CD4-positive, alpha-beta T cell treated with Interleukin-2 at 100 ng/mL for 4 hours (primary cell): ENCODE measurements at regions not wholly inside any gene's neighbourhood (a gene's known extent, or its start where the extent isn't known, plus 50 kb on each side); places are given as distances from the start of the nearest gene placed in this dataset.
"Not testable (repeated sequence)": the region's sequence is repeated elsewhere in the genome, so short reads cannot be mapped to it uniquely, and the experiment has no call there.

Source experiments
- DNase-seq: peaks from one replicate; pipeline ENCODE4 v3.0.0-alpha.2; 2020; ENCODE audit warnings: low spot score

GRCh38 chr1:198934426-198934825 is 295.6 kb downstream of the PTPRC start:
- no peak for DNase-seq

DNA sequence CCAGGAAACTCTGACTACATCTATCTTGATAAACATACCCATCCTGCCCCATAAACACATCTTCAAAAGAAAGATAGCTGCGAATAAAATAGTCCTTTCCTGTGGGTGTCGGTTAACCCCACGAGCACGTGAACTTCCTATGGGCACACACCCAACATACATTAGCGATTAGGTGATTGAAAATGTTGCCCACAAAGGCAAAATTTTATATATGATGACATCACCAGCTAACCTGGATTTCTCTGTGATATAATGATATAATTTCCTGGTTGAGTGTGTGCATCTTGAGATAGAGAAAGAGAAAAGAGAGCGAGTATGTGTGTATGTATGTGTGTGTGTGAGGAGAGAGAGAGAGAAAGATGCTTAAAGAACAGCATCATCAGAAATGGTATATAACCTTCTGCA is 296.1 kb downstream of the PTPRC start:
- peak; percentile 80 for DNase-seq

DNA sequence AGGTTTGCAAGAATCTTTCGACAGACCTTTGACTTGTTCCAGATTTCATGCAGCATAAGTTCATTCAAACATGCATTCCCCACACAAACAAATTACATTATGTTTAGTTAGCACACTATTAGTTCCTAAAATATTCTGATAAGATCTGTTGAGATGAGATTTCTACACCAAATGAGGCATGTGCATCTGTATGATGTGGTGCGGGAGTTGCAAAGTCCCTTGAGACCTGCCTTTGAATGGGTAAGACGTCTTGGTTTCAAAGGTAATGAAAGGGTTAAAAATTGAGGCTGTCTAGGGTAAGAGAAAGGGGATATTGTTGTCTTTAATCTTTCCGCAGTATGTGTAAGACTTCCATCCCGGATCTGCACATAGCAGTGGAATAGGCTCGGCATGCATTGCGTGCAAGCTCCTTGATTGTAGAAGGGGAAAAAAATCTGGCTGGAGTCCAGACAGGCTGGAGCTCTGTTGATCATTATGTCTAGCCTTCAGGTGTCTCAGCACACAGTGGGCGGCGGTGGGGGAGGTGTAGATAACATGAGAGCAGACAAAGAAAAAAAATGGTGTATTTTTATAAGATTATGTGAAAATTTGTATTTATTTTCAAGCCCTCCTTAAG is 296.6 kb downstream of the PTPRC start:
- DNase-seq, result peak; percentile 48

DNA sequence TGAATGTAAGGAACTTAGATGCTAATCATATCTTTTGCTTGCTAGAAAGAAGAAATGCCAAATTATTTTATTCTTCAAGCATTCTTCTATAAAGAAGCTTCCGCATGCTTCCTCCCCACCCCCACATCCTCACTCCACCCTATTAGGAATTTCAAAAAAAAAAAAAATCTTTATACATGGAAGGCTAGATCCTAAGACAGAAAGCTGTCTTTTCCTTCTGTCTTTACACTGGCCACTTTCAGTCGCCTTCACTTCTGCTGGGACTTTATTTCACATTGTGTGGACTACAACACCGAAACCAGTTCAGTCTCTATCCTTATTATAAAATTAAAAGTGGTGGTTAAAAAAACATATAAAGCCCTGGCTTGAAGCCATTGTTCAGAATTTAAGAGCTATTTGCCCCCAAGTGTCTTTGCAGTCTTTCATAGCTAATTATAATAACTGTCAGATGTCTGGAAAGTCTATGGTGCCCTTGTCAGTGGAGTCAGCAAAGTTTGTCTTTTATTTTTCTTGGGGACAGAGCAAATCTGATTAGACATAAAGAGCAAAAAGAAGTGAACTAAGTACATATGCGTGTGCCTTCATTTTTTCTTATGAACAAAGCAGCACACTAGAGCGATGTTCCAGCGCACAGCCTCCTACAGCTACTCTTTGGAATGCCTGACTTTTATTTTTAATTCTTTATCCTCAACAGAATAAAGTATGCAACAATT is 297.7 kb downstream of the PTPRC start:
- no peak for DNase-seq

DNA sequence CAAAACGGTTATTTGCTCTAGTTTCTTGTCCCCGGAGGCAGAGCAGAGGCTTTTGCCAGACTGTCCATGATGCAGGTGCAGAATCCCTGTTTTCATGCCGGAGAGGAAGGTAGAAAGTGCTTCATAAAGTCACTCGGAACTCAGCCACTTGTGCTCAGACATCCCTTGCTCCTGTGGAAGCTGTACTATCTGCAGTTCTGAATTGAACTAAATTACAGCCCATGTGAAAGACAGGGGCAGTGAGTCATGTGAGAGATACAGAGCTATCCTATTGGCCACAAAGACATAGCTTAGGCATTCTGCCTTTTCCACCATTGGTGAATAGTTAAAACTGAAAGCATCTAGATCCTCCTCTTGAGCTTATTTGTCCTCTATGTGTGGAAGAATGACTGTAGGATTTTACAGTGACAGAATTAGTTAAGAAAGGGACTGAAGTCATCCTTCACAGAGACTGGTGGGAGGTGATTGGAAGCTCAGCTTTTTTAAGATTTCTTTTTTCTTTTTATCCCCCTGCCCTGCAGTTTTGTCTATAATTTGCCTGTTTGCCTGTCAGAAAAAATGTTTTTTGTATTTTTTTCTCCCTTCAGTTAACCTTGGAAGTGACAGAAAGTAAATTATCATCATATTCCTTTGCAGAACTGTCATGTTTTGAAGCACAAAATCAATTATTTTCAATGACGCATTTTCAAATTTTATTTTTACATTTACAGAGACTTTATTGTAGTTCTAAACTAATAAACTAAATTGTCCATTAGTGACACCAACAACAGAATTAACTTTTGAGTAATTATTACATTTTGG is 298.6 kb downstream of the PTPRC start:
- DNase-seq, result peak; percentile 74

DNA sequence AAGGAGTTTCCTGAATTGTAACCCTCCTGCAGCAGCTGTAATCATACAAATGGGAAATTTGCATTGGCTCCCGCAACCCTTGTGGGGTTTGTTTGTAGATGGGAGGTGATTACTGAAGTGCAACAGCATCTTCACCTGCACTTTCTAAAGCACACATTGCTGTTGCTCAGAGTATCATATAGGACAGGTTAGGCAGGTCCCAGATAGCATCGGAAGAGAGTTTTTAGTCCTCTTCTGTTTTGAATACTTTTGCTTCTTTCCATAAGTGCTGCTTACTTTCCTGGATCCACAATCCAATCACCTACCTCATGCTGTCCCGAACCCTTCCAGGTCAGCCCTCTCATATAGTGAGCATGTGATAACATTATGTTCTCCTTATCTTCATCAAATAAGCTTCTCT is 300.4 kb downstream of the PTPRC start:
- no peak for DNase-seq

DNA sequence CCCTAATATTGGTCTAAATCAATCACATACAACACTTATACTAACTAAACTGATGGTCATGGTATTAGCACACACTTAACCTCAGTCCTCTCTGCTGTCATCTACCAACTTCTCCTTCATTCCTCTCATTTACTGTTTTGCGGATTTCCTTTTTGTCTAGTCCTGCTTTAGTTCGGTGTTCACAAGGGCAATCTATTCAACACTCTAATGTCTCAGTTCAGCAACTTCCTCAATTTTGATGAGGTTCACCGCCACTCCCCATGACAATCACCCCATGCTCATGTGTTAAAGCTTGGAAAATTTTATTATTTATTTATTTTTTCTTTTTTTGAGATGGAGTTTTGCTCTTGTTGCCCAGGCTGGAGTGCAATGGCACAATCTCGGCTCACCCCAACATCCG is 301.1 kb downstream of the PTPRC start:
- no peak for DNase-seq

DNA sequence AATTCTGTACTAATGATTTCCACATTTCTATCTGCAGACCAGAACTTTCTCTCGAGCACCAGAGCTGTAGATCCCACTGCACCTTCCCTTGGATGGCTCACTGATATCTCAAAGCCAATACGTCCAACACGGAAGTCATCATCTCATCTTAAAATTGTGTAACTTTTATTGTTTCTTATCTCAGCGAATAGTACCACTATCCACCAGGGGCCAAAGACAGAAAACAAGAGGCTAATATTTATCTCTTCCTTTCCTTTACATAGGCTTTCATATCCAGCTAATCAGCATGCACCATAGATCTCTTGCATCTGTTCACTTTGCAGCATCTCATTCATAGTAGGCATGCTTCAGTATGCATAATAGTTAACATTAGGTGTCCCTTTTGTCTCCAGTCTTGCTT is 303.6 kb downstream of the PTPRC start:
- DNase-seq, result no peak

DNA sequence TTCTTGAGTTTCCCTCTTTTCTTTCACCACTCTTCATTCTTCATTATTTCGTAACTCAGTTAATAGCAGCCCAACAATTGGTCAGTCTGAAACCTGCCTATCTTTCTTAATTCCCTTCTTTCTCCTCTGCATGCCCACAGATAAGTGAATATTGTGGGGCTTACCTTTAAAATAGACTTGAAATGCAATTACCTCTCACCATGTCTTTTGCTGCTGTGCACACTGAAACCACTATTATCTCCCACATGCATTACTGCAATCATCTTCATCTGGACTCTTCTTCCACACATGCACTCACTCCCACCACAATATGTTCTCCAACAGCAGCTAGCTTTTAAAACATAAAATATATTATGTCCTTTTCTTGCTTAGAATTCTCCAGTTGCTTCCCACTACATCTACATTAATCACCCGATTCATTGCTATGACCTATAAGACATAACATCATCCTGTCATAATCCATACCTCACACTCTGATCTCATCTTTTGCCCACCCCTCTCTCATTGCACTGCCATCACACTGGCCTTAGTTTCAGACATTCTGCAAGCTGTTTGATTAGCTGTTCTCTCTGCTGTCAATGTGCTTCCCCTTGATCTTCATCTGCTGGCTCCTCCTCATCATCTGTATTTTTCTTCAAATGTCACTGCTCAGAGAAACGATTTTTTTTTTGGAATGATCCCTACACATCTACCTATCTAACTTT is 304.8 kb downstream of the PTPRC start:
- DNase-seq, result no peak

DNA sequence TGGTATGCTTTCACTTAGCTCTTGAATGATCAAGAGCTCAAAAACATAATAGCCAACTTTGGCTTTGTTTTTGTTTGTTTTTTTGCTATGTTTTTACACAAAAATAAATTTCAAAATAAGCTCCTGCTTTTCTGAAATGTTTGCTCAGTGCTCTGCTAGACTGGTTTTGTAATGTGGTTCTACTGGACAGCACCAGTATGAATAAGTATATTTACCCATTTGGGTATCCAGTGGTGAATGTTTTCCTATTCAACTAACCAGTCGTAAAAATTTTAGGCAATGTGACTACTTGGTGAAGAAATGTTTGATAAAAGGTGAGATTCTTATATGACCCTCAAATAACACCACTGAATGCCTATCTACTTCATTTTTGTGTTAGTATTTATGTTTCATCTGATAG is 308.6 kb downstream of the PTPRC start:
- no peak for DNase-seq

GRCh38 chr1:198948895-198949659 is 310.2 kb downstream of the PTPRC start:
- no peak for DNase-seq

DNA sequence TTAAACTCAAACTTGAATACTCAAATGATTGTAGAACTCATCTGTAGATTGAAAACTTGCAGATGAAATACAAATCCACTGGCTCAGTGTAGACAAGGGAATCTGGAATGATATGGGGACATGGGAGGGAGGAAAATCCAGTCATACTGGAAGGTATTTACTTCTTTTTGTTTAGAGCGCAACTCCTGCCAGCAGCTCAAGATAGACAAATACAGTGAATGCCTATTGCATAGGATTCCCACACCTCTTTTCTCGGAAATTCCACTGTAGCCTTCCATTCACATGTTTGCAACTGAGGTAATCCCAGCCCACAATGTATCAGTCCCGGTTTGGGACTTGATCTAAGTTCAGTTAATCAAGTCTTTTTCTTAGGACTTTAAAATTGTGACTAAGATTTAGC is 311.2 kb downstream of the PTPRC start:
- DNase-seq, result no peak

- no peak for DNase-seq
These were observed 316.2 kb downstream of the PTPRC start for GRCh38 chr1:198955085-198955484.

DNA sequence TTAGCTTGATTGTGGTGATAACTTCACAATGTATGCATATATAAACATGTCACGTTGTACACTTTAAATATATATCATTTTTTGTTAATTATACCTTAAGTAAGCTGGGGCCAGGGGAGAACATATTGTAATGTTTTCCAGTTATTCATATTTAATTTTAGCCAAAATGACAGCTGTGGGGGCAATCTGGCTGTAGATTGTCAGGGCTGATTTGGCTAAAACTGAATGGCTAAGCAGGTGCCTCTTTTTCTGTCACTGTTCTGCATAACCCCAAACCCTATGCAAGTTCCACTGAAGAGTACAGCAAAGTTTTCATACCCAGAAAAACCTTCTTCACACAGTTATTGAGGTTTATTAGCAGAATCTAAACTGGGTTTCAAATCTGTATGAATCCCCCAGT is 318.2 kb downstream of the PTPRC start:
- DNase-seq, result no peak

DNA sequence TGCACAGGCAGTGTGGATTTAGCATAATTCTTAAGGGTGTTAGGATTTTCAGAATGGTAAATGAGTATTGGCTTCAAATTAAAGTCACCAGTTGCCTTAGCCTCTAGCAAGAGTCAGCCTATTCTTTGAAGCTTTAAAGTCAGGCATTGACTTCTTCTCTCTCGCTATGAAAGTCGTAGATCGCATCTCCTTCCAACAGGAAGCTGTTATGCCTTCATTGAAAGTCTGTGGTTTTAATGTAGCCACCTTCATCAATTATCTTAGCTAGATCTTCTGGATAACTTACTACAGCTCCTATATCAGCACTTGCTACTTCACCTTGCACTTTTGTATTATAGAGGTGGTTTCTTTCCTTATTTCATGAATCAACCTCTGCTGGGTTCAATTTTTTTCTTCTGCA is 320.2 kb downstream of the PTPRC start:
- peak; percentile 9 for DNase-seq

DNA sequence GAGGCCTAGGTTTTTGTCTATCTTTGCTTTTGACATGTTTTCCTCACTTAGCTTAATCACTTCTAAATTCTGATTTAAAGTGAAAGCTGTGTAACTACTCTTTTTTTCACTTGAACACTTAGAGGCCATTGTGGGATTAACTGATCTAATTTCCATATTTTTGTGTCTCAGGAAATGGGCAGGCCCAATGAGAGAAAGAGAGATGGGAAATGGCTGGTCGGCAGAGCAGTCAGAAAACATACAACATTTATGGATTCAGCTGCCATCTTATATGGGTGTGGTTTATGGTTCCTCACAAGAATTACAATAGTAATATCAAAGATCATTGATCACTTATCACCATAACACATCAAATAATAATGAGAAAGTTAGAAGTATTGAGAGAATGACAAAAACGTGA is 320.8 kb downstream of the PTPRC start:
- no peak for DNase-seq

- DNase-seq, result not testable (repeated sequence)
These were observed 325.0 kb downstream of the PTPRC start for GRCh38 chr1:198963796-198964195.

DNA sequence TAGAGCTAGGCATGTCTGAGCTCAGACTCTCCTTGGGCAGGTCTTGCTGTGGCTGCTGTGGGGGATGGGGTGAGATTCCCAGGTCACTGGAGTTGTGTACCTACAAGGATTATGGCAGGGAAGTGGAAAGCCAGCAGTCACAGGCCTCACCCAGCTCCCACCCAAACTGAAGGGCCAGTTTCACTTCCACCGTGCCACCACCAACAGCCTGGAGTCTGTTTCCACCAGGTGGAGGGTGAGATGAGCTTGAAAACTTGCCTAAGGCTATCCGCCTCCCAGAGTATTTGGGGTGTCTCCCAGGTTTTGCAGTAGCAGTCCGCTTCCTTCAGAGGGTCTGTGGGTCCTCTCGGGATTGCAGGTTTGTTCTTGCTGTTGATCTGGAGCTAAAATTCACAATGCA is 327.7 kb downstream of the PTPRC start:
- no peak for DNase-seq

- no peak for DNase-seq
These were observed 328.7 kb downstream of the PTPRC start for GRCh38 chr1:198967566-198967965.

- no peak for DNase-seq
These were observed 330.0 kb downstream of the PTPRC start for GRCh38 chr1:198968866-198969265.

DNA sequence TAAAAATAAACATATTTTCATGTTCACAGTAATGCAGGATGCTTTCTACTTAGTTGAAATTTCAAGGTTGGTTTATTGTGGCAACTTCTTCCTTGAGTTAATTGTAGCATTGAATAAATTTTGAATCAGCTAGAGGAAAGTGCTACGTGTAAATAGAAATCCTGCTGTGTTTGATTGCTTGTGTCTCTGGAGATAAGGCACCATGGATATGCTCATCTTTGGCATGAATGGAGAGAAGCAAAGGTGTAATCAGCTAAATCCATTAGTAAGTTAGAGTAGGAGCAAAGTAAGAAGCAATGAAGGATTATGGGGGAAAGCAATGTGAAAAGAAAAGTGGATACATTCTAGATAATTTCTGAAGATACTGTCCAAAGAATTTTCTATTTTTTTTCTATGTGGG is 331.1 kb downstream of the PTPRC start:
- DNase-seq, result no peak

- DNase-seq, result no peak
These were observed 332.1 kb downstream of the PTPRC start for GRCh38 chr1:198970916-198971315.
